ENCODE measurements at regions not wholly inside any gene's neighbourhood (a gene's known extent, or its start where the extent isn't known, plus 50 kb on each side); places are given as distances from the start of the nearest gene placed in this dataset.

GRCh38 chr2:168353251-168353650 lies 102.8 kb upstream of the CERS6 start:
- Histone ChIP-seq H3K9ac (ENCODE audit: low read length) (no peak overlapping the region), H3K9me3 (ENCODE audit: control insufficient read depth, low read length) (peaks cover 6% of the 10 kb centered on the region), H3K23ac (ENCODE audit: low read length in 2 of 2) (no peak overlapping the region), H3K14ac (ENCODE audit: low read length in 2 of 2) (no peak overlapping the region), H3K4ac (ENCODE audit: low read depth in 1 of 2, low read length in 2 of 2) (no peak overlapping the region), H3K27me3 (ENCODE audit: control insufficient read depth in 1 of 2, insufficient read depth in 1 of 2, low read length in 2 of 2) (no peaks in the 10 kb centered on the region), H2BK5ac (ENCODE audit: low read depth, low read length, poor library complexity, severe bottlenecking) (no peak overlapping the region), H3K79me1 (replicated peaks; ENCODE audit: low read length, poor library complexity, severe bottlenecking) (no peaks in the 10 kb centered on the region), H2BK12ac (ENCODE audit: low read length in 2 of 2) (no peak overlapping the region), H3K4me1 (ENCODE audit: control insufficient read depth, insufficient read depth, low read depth, low read length) (no peaks in the 10 kb centered on the region), H4K8ac (ENCODE audit: low read length) (no peak overlapping the region), H3K36me3 (ENCODE audit: control insufficient read depth in 1 of 2, insufficient read depth in 2 of 2, low read depth in 1 of 2, low read length in 2 of 2) (no peaks in the 10 kb centered on the region), H2AK5ac (ENCODE audit: low read length, severe bottlenecking) (no peak overlapping the region), H3K27ac (ENCODE audit: low read length, poor library complexity, severe bottlenecking) (no peak overlapping the region), H2BK15ac (ENCODE audit: low read depth, poor library complexity, severe bottlenecking) (no peak overlapping the region), H3K18ac (ENCODE audit: low read depth in 1 of 2, low read length in 2 of 2) (no peak overlapping the region), H3K4me3 (ENCODE audit: insufficient read depth in 1 of 2, low read depth in 1 of 2, low read length in 2 of 2) (no peak overlapping the region), H2BK120ac (ENCODE audit: low read depth, low read length) (no peak overlapping the region), H2AFZ (ENCODE audit: low read depth, low read length) (no peak overlapping the region), H3K4me2 (ENCODE audit: low read length, poor library complexity, severe bottlenecking) (no peak overlapping the region), H4K91ac (ENCODE audit: low read length) (no peak overlapping the region)
- WGBS: no CpG with 5 or more reads among the region's 2 CpGs
- no peak for DNase-seq

DNA sequence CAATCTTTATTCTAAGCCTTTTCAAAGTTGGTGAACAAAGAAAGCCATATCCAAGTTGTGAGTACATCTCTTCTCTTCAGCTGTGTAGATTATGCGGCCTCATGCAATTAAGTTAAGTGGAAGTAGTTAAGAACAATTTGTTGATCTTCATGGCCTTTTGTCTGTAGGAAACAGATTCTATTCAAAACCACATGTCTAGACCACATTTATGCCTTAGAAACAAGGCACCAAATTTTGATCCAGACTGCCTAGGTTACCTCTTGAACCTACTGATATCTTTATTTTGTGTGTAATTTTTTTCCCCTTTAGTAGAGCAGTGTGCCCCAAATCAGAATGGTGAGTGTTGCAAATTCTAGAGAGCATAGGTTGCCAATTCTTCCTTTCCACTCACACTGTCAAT lies 101.6 kb upstream of the CERS6 start:
- no peaks in the 10 kb centered on the region for H3K36me3 ChIP-seq (ENCODE audit: control insufficient read depth in 1 of 2, insufficient read depth in 2 of 2, low read depth in 1 of 2, low read length in 2 of 2)
- no peaks in the 10 kb centered on the region for H3K79me1 ChIP-seq (replicated peaks; ENCODE audit: low read length, poor library complexity, severe bottlenecking)
- H3K27me3 ChIP-seq (ENCODE audit: control insufficient read depth in 1 of 2, insufficient read depth in 1 of 2, low read length in 2 of 2): no peaks in the 10 kb centered on the region
- no peak overlapping the region for H3K27ac ChIP-seq (ENCODE audit: low read length, poor library complexity, severe bottlenecking)
- no peak overlapping the region for H2BK15ac ChIP-seq (ENCODE audit: low read depth, poor library complexity, severe bottlenecking)
- no peak overlapping the region for H3K23ac ChIP-seq (ENCODE audit: low read length in 2 of 2)
- H2AFZ ChIP-seq (ENCODE audit: low read depth, low read length): no peak overlapping the region
- H4K91ac ChIP-seq (ENCODE audit: low read length): no peak overlapping the region
- DNase-seq: no peak
- no peak overlapping the region for H4K8ac ChIP-seq (ENCODE audit: low read length)
- no peak overlapping the region for H2BK120ac ChIP-seq (ENCODE audit: low read depth, low read length)
- no peak overlapping the region for H3K18ac ChIP-seq (ENCODE audit: low read depth in 1 of 2, low read length in 2 of 2)
- no peak overlapping the region for H2BK5ac ChIP-seq (ENCODE audit: low read depth, low read length, poor library complexity, severe bottlenecking)
- no peak overlapping the region for H3K9ac ChIP-seq (ENCODE audit: low read length)
- no peak overlapping the region for H3K4me2 ChIP-seq (ENCODE audit: low read length, poor library complexity, severe bottlenecking)
- no peak overlapping the region for H2AK5ac ChIP-seq (ENCODE audit: low read length, severe bottlenecking)
- peaks cover 6% of the 10 kb centered on the region for H3K9me3 ChIP-seq (ENCODE audit: control insufficient read depth, low read length)
- WGBS: no CpG with 5 or more reads among the region's 1 CpG
- H3K4me3 ChIP-seq (ENCODE audit: insufficient read depth in 1 of 2, low read depth in 1 of 2, low read length in 2 of 2): no peak overlapping the region
- H3K4ac ChIP-seq (ENCODE audit: low read depth in 1 of 2, low read length in 2 of 2): no peak overlapping the region
- H2BK12ac ChIP-seq (ENCODE audit: low read length in 2 of 2): no peak overlapping the region
- H3K4me1 ChIP-seq (ENCODE audit: control insufficient read depth, insufficient read depth, low read depth, low read length): no peaks in the 10 kb centered on the region
- no peak overlapping the region for H3K14ac ChIP-seq (ENCODE audit: low read length in 2 of 2)

DNA sequence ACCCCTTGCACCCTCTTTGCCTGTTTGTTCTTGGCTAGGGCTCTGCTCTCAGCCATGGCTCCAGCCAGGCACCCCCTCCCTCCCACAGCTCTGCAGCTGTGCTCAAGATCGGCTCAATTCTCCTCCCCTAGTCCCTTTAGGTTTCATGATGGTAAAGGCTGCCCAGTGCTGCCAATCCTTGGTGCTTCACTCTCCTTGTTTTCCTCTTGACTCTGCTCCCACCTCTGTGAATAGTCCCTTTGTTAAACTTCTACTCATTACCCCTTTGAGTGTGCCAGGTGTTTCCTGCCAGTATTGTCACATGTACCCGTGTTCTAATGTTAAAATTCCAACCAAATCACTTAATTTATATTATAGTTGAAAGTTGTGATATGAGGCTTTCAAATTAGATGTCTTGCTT lies 101.0 kb upstream of the CERS6 start:
- Histone ChIP-seq H3K4me2 (ENCODE audit: low read length, poor library complexity, severe bottlenecking) (no peak overlapping the region), H2BK5ac (ENCODE audit: low read depth, low read length, poor library complexity, severe bottlenecking) (no peak overlapping the region), H2BK15ac (ENCODE audit: low read depth, poor library complexity, severe bottlenecking) (no peak overlapping the region), H3K27me3 (ENCODE audit: control insufficient read depth in 1 of 2, insufficient read depth in 1 of 2, low read length in 2 of 2) (no peaks in the 10 kb centered on the region), H3K18ac (ENCODE audit: low read depth in 1 of 2, low read length in 2 of 2) (no peak overlapping the region), H4K8ac (ENCODE audit: low read length) (no peak overlapping the region), H3K9me3 (ENCODE audit: control insufficient read depth, low read length) (peaks cover 6% of the 10 kb centered on the region), H3K4ac (ENCODE audit: low read depth in 1 of 2, low read length in 2 of 2) (no peak overlapping the region), H2BK12ac (ENCODE audit: low read length in 2 of 2) (no peak overlapping the region), H2BK120ac (ENCODE audit: low read depth, low read length) (no peak overlapping the region), H2AK5ac (ENCODE audit: low read length, severe bottlenecking) (no peak overlapping the region), H4K91ac (ENCODE audit: low read length) (no peak overlapping the region), H2AFZ (ENCODE audit: low read depth, low read length) (no peak overlapping the region), H3K23ac (ENCODE audit: low read length in 2 of 2) (no peak overlapping the region), H3K4me1 (ENCODE audit: control insufficient read depth, insufficient read depth, low read depth, low read length) (no peaks in the 10 kb centered on the region), H3K79me1 (replicated peaks; ENCODE audit: low read length, poor library complexity, severe bottlenecking) (no peaks in the 10 kb centered on the region), H3K36me3 (ENCODE audit: control insufficient read depth in 1 of 2, insufficient read depth in 2 of 2, low read depth in 1 of 2, low read length in 2 of 2) (no peaks in the 10 kb centered on the region), H3K14ac (ENCODE audit: low read length in 2 of 2) (no peak overlapping the region), H3K27ac (ENCODE audit: low read length, poor library complexity, severe bottlenecking) (no peak overlapping the region), H3K9ac (ENCODE audit: low read length) (no peak overlapping the region), H3K4me3 (ENCODE audit: insufficient read depth in 1 of 2, low read depth in 1 of 2, low read length in 2 of 2) (no peak overlapping the region)
- WGBS: 81% methylated on average over 1 of the region's 2 CpGs
- DNase-seq: no peak

- H2BK12ac ChIP-seq (ENCODE audit: low read length in 2 of 2): no peak overlapping the region
- H3K9ac ChIP-seq (ENCODE audit: low read length): no peak overlapping the region
- 79% methylated on average over 5 of the region's 5 CpGs for WGBS
- H3K4me1 ChIP-seq (ENCODE audit: control insufficient read depth, insufficient read depth, low read depth, low read length): no peaks in the 10 kb centered on the region
- no peak overlapping the region for H2AFZ ChIP-seq (ENCODE audit: low read depth, low read length)
- H4K91ac ChIP-seq (ENCODE audit: low read length): no peak overlapping the region
- no peak overlapping the region for H3K18ac ChIP-seq (ENCODE audit: low read depth in 1 of 2, low read length in 2 of 2)
- H3K36me3 ChIP-seq (ENCODE audit: control insufficient read depth in 1 of 2, insufficient read depth in 2 of 2, low read depth in 1 of 2, low read length in 2 of 2): no peaks in the 10 kb centered on the region
- no peak overlapping the region for H2BK120ac ChIP-seq (ENCODE audit: low read depth, low read length)
- H3K4me2 ChIP-seq (ENCODE audit: low read length, poor library complexity, severe bottlenecking): no peak overlapping the region
- no peak overlapping the region for H3K4me3 ChIP-seq (ENCODE audit: insufficient read depth in 1 of 2, low read depth in 1 of 2, low read length in 2 of 2)
- H4K8ac ChIP-seq (ENCODE audit: low read length): no peak overlapping the region
- H3K9me3 ChIP-seq (ENCODE audit: control insufficient read depth, low read length): peaks cover 6% of the 10 kb centered on the region
- H2BK15ac ChIP-seq (ENCODE audit: low read depth, poor library complexity, severe bottlenecking): no peak overlapping the region
- H3K27ac ChIP-seq (ENCODE audit: low read length, poor library complexity, severe bottlenecking): no peak overlapping the region
- no peak overlapping the region for H2AK5ac ChIP-seq (ENCODE audit: low read length, severe bottlenecking)
- no peak overlapping the region for H3K23ac ChIP-seq (ENCODE audit: low read length in 2 of 2)
- H3K14ac ChIP-seq (ENCODE audit: low read length in 2 of 2): no peak overlapping the region
- H3K27me3 ChIP-seq (ENCODE audit: control insufficient read depth in 1 of 2, insufficient read depth in 1 of 2, low read length in 2 of 2): no peaks in the 10 kb centered on the region
- no peak overlapping the region for H2BK5ac ChIP-seq (ENCODE audit: low read depth, low read length, poor library complexity, severe bottlenecking)
- H3K79me1 ChIP-seq (replicated peaks; ENCODE audit: low read length, poor library complexity, severe bottlenecking): no peaks in the 10 kb centered on the region
- DNase-seq: no peak
- no peak overlapping the region for H3K4ac ChIP-seq (ENCODE audit: low read depth in 1 of 2, low read length in 2 of 2)
Observed at GRCh38 chr2:168355779-168356476, 100.1 kb upstream of the CERS6 start.
